ENCODE measurements at regions not wholly inside any gene's neighbourhood (a gene's known extent, or its start where the extent isn't known, plus 50 kb on each side); places are given as distances from the start of the nearest gene placed in this dataset.

GRCh38 chr4:85180533-85180932 is 214.0 kb upstream of the WDFY3 start:
- TF ChIP-seq CTCF (IDR thresholded peaks at IDR 0.05; ENCODE audit: extremely low read depth in 1 of 2, insufficient read depth in 1 of 2, low read depth in 1 of 2, low read length in 2 of 2) (no peak), GATA2 (IDR thresholded peaks at IDR 0.05; ENCODE audit: insufficient read depth, insufficient read length, low read depth, low read length) (no peak)
